ENCODE measurements at regions not wholly inside any gene's neighbourhood (a gene's known extent, or its start where the extent isn't known, plus 50 kb on each side); places are given as distances from the start of the nearest gene placed in this dataset.

DNA sequence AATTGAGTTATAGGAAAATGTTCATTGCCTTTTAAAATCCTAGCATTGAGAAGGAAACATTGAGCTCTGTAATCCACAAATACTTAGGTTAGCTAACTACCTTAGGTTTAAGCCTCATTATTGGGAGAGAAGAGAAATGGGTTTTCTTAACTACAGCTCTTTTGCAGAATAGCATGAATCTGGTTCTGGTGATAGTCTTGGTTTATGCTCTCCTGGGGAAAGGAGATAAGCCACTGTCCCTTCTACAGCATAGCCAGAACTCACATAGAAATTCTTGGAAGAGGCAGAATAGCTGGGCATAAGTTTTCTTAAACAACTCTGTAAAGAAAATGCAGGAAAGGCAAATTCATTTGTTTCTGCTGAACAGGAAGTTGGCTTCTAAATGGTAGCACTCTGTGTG, 378.6 kb upstream of the CHRM2 start:
- TF ChIP-seq, protein P1, sequence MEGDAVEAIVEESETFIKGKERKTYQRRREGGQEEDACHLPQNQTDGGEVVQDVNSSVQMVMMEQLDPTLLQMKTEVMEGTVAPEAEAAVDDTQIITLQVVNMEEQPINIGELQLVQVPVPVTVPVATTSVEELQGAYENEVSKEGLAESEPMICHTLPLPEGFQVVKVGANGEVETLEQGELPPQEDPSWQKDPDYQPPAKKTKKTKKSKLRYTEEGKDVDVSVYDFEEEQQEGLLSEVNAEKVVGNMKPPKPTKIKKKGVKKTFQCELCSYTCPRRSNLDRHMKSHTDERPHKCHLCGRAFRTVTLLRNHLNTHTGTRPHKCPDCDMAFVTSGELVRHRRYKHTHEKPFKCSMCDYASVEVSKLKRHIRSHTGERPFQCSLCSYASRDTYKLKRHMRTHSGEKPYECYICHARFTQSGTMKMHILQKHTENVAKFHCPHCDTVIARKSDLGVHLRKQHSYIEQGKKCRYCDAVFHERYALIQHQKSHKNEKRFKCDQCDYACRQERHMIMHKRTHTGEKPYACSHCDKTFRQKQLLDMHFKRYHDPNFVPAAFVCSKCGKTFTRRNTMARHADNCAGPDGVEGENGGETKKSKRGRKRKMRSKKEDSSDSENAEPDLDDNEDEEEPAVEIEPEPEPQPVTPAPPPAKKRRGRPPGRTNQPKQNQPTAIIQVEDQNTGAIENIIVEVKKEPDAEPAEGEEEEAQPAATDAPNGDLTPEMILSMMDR (IDR thresholded peaks at IDR 0.05): no peak
- TF ChIP-seq POLR2A (IDR thresholded peaks at IDR 0.05): no peak

Data from upper lobe of left lung (tissue), 4 donors.